NCI-H1930 (cell line): ENCODE measurements at regions not wholly inside any gene's neighbourhood (a gene's known extent, or its start where the extent isn't known, plus 50 kb on each side); places are given as distances from the start of the nearest gene placed in this dataset.
"Not testable (repeated sequence)": the region's sequence is repeated elsewhere in the genome, so short reads cannot be mapped to it uniquely, and the experiment has no call there.

ENCODE experiments used
- DNase-seq, 2 experiments: peaks; one replicate each; lab custom pipeline; 2025; lab: John Stamatoyannopoulos, UW

- no peak for DNase-seq
Measured at GRCh38 chr6:65996096-65996495, 289.1 kb upstream of the EYS start.

GRCh38 chr6:65989676-65990075 lies 282.6 kb upstream of the EYS start:
- DNase-seq = no peak

GRCh38 chr6:65988006-65988405 lies 281.0 kb upstream of the EYS start:
- no peak for DNase-seq

- no peak for DNase-seq
Measured at GRCh38 chr6:65984089-65984488, 277.1 kb upstream of the EYS start.

GRCh38 chr6:65979120-65979519 lies 272.1 kb upstream of the EYS start:
- DNase-seq = no peak

- DNase-seq = not testable (repeated sequence)
Measured at GRCh38 chr6:65971252-65971651, 264.2 kb upstream of the EYS start.

- DNase-seq = no peak
Measured at GRCh38 chr6:65964261-65964660, 257.2 kb upstream of the EYS start.

GRCh38 chr6:65955034-65955433 lies 248.0 kb upstream of the EYS start:
- DNase-seq = no peak

GRCh38 chr6:65948062-65948461 lies 241.0 kb upstream of the EYS start:
- DNase-seq = no peak

GRCh38 chr6:65943548-65943947 lies 236.5 kb upstream of the EYS start:
- no peak for DNase-seq

GRCh38 chr6:65943051-65943450 lies 236.0 kb upstream of the EYS start:
- no peak for DNase-seq

- DNase-seq = no peak
Measured at GRCh38 chr6:65938000-65938399, 231.0 kb upstream of the EYS start.

- no peak for DNase-seq
Measured at GRCh38 chr6:65935412-65935811, 228.4 kb upstream of the EYS start.

GRCh38 chr6:65933390-65933789 lies 226.4 kb upstream of the EYS start:
- no peak for DNase-seq

GRCh38 chr6:65927141-65927540 lies 220.1 kb upstream of the EYS start:
- DNase-seq = no peak

- no peak for DNase-seq
Measured at GRCh38 chr6:65924411-65924810, 217.4 kb upstream of the EYS start.

- DNase-seq = no peak
Measured at GRCh38 chr6:65922049-65922448, 215.0 kb upstream of the EYS start.

GRCh38 chr6:65908065-65908464 lies 201.0 kb upstream of the EYS start:
- DNase-seq = no peak

GRCh38 chr6:65903992-65904391 lies 197.0 kb upstream of the EYS start:
- DNase-seq = no peak

- peak in 1 of 2 experiments; percentile 6 for DNase-seq
Measured at GRCh38 chr6:65900928-65901327, 193.9 kb upstream of the EYS start.

- no peak for DNase-seq
Measured at GRCh38 chr6:65896140-65896539, 189.1 kb upstream of the EYS start.

- DNase-seq = no peak
Measured at GRCh38 chr6:65876668-65877067, 169.6 kb upstream of the EYS start.

- DNase-seq = no peak
Measured at GRCh38 chr6:65852369-65852852, 145.4 kb upstream of the EYS start.

GRCh38 chr6:65830151-65830550 lies 123.1 kb upstream of the EYS start:
- DNase-seq = no peak

GRCh38 chr6:65819152-65819551 lies 112.1 kb upstream of the EYS start:
- no peak for DNase-seq
